T-helper 1 cell treated with Interleukin-12 subunit alpha and Interleukin-12 subunit beta and Interleukin-4 antibody, amounts not matched to agents 30 μg/mL and 1 μg/mL, for 36 hours (primary cell): ENCODE measurements at regions not wholly inside any gene's neighbourhood (a gene's known extent, or its start where the extent isn't known, plus 50 kb on each side); places are given as distances from the start of the nearest gene placed in this dataset.

Experiments
- H3K27ac Mint-ChIP-seq: one replicate; pipeline ENCODE4 v1.8.0; 2021; ENCODE audit warnings: mild to moderate bottlenecking, mixed read lengths
- H3K27me3 Mint-ChIP-seq: one replicate; pipeline ENCODE4 v1.8.0; 2021; ENCODE audit warnings: low read depth, mixed read lengths
- H3K36me3 Mint-ChIP-seq: one replicate; pipeline ENCODE4 v1.8.0; 2021; ENCODE audit warnings: low read depth, mixed read lengths
- H3K4me1 Mint-ChIP-seq: one replicate; pipeline ENCODE4 v1.8.0; 2021; ENCODE audit warnings: low read depth, mixed read lengths
- H3K4me3 Mint-ChIP-seq: one replicate; pipeline ENCODE4 v1.8.0; 2021; ENCODE audit warnings: mild to moderate bottlenecking, moderate library complexity, mixed read lengths
- H3K9me3 Mint-ChIP-seq: one replicate; pipeline ENCODE4 v1.8.0; 2021; ENCODE audit warnings: mixed read lengths

GRCh38 chr6:40268166-40268565 lies 319.0 kb downstream of the LRFN2 start:
- peaks cover 5% of the 10 kb centered on the region for H3K27me3 Mint-ChIP-seq
- no peaks in the 10 kb centered on the region for H3K9me3 Mint-ChIP-seq
- no peaks in the 10 kb centered on the region for H3K36me3 Mint-ChIP-seq
- H3K4me1 Mint-ChIP-seq: no peaks in the 10 kb centered on the region
- H3K4me3 Mint-ChIP-seq: no peak overlapping the region
- no peak overlapping the region for H3K27ac Mint-ChIP-seq

GRCh38 chr6:40265615-40266014 lies 321.5 kb downstream of the LRFN2 start:
- H3K4me1 Mint-ChIP-seq: no peaks in the 10 kb centered on the region
- H3K4me3 Mint-ChIP-seq: no peak overlapping the region
- no peak overlapping the region for H3K27ac Mint-ChIP-seq
- peaks cover 5% of the 10 kb centered on the region for H3K27me3 Mint-ChIP-seq
- no peaks in the 10 kb centered on the region for H3K36me3 Mint-ChIP-seq
- no peaks in the 10 kb centered on the region for H3K9me3 Mint-ChIP-seq

DNA sequence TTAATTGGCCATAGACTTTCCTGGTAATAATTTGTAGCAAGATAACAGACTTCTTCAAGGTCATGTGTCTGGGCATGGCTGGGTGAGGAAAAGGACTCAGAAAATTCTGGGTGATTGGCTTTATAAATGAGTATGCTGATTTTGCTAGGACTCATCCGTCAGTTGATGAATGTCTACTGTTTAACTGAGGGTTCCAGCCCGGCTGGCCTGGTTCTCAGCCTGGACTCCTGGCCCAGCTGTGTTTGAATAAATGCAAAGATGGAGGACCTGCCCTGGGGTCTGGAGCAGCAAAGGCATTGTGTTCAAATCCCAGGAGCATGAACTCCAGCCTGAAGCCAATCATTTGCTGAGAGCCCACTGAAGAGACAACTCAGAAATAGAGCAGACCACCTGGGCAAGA lies 323.2 kb downstream of the LRFN2 start:
- peaks cover 5% of the 10 kb centered on the region for H3K27me3 Mint-ChIP-seq
- H3K4me3 Mint-ChIP-seq: no peak overlapping the region
- no peak overlapping the region for H3K27ac Mint-ChIP-seq
- H3K4me1 Mint-ChIP-seq: no peaks in the 10 kb centered on the region
- H3K36me3 Mint-ChIP-seq: no peaks in the 10 kb centered on the region
- H3K9me3 Mint-ChIP-seq: no peaks in the 10 kb centered on the region

DNA sequence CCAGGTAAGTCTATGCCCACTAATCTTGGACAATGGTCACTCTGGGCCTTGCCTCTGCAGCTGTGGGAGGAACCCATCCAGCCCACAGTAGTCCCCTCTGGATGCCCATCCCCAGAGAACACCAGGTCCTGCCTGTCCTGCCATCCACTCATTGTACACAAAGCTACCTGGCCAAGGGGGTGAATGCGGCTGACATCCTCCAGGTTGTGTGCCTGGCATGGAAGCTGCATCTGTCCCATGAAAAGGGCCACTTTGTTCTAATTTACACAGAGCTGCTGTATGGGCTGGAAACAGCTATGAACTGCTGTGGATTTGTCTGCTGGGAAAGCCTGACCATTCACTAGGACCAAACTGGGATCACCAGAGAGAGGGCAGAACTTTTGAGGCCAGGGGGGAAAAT lies 324.8 kb downstream of the LRFN2 start:
- H3K9me3 Mint-ChIP-seq: no peaks in the 10 kb centered on the region
- H3K4me3 Mint-ChIP-seq: no peak overlapping the region
- no peaks in the 10 kb centered on the region for H3K36me3 Mint-ChIP-seq
- no peaks in the 10 kb centered on the region for H3K4me1 Mint-ChIP-seq
- H3K27ac Mint-ChIP-seq: no peak overlapping the region
- no peaks in the 10 kb centered on the region for H3K27me3 Mint-ChIP-seq

- H3K27ac Mint-ChIP-seq: no peak overlapping the region
- H3K27me3 Mint-ChIP-seq: peaks cover 9% of the 10 kb centered on the region
Observed at GRCh38 chr6:40258531-40258930, 324.3 kb upstream of the MOCS1 start.

GRCh38 chr6:40256831-40257230 lies 322.6 kb upstream of the MOCS1 start:
- no peak overlapping the region for H3K27ac Mint-ChIP-seq
- H3K36me3 Mint-ChIP-seq: no peaks in the 10 kb centered on the region
- H3K27me3 Mint-ChIP-seq: peaks cover 9% of the 10 kb centered on the region
- no peak overlapping the region for H3K4me3 Mint-ChIP-seq
- no peaks in the 10 kb centered on the region for H3K4me1 Mint-ChIP-seq
- H3K9me3 Mint-ChIP-seq: no peaks in the 10 kb centered on the region

More at GRCh38 chr6:40258531-40258930, 324.3 kb upstream of the MOCS1 start:
- H3K4me3 Mint-ChIP-seq: no peak overlapping the region
- H3K4me1 Mint-ChIP-seq: no peaks in the 10 kb centered on the region
- no peaks in the 10 kb centered on the region for H3K9me3 Mint-ChIP-seq
- H3K36me3 Mint-ChIP-seq: no peaks in the 10 kb centered on the region

DNA sequence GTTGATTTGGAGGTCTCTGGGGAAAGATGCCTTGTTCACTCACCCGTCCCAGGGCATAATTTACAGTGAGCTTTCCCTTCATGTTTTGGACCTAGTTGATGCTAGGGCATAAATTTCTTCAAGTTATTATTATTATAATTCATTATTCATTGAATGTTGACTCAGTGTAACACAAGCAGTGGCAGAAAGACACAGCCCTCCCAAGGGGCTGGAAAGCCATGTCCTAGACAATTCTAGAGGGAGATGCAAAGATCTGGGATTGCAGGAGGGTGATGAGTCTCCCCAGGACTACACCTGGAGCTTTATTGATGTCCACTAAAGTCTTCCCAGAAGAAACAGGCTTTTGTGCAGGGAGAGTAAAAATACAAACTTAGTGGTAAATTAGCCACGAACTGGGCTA lies 322.0 kb upstream of the MOCS1 start:
- no peaks in the 10 kb centered on the region for H3K9me3 Mint-ChIP-seq
- H3K4me3 Mint-ChIP-seq: no peak overlapping the region
- H3K27ac Mint-ChIP-seq: no peak overlapping the region
- no peaks in the 10 kb centered on the region for H3K4me1 Mint-ChIP-seq
- peaks cover 9% of the 10 kb centered on the region for H3K27me3 Mint-ChIP-seq
- no peaks in the 10 kb centered on the region for H3K36me3 Mint-ChIP-seq

DNA sequence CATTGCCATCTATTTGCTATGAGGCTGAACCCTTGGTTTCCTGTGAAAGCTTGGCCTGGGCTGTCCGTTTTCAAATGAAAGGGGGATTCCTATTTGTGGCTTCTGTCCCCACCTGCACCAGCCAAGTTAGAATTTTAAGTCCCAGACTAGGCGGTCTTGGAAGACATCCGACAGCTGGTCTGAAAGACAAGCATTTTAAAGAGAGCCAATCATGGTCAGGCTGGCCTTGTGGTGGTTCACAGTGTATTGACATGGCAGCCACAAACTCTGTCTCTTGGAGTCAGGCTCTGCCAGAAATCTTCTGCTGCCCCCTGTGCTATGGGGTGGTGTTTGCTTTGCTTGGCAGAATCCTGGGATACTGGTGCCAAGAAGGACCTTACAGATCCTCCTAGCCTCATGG lies 319.2 kb upstream of the MOCS1 start:
- Mint-ChIP-seq H3K36me3 (no peaks in the 10 kb centered on the region), H3K27me3 (peaks cover 13% of the 10 kb centered on the region), H3K9me3 (no peaks in the 10 kb centered on the region), H3K4me3 (no peak overlapping the region), H3K4me1 (no peaks in the 10 kb centered on the region), H3K27ac (no peak overlapping the region)

- H3K27ac Mint-ChIP-seq: no peak overlapping the region
- H3K4me1 Mint-ChIP-seq: no peaks in the 10 kb centered on the region
- H3K4me3 Mint-ChIP-seq: no peak overlapping the region
- no peaks in the 10 kb centered on the region for H3K36me3 Mint-ChIP-seq
- H3K9me3 Mint-ChIP-seq: no peaks in the 10 kb centered on the region
- H3K27me3 Mint-ChIP-seq: peaks cover 13% of the 10 kb centered on the region
Observed at GRCh38 chr6:40252531-40253258, 318.4 kb upstream of the MOCS1 start.

DNA sequence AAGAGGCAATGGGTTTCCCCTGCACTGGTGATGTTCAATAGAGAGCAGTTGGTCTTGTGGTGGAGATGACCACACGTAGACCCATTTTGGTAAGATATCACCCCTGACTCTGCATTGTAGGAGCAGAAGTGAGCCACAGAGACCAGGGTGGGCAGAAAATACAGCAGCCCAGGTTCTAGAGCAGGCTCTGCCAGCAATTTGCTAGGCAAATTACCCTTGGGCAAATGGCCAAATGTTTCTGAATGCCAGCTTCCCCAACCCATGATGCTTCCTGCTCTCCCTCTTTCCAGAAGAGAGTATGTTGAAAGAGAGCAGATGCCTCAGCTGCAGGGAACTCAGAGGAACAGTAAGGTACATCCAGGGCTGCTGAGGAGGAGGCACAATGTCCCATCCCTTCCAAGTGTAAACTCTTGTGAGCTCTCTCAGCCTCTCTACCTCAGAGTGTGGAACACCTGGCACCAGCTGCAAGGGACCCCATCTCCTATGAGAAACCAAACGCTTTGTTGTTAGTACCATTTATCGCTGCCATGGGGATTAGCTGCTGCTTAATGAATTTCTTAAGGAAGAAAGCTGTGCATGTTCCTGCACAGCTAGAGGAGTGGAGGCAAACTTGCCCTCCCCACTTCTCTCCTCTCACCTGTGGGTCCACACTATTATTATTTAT lies 317.5 kb upstream of the MOCS1 start:
- Mint-ChIP-seq H3K4me3 (no peak overlapping the region), H3K27me3 (peaks cover 13% of the 10 kb centered on the region), H3K27ac (no peak overlapping the region), H3K9me3 (no peaks in the 10 kb centered on the region), H3K4me1 (no peaks in the 10 kb centered on the region), H3K36me3 (no peaks in the 10 kb centered on the region)

- H3K27ac Mint-ChIP-seq: no peak overlapping the region
- H3K4me1 Mint-ChIP-seq: no peaks in the 10 kb centered on the region
- no peak overlapping the region for H3K4me3 Mint-ChIP-seq
- H3K27me3 Mint-ChIP-seq: peaks cover 5% of the 10 kb centered on the region
- H3K9me3 Mint-ChIP-seq: no peaks in the 10 kb centered on the region
- no peaks in the 10 kb centered on the region for H3K36me3 Mint-ChIP-seq
Observed at GRCh38 chr6:40249935-40250334, 315.7 kb upstream of the MOCS1 start.

GRCh38 chr6:40247516-40248115 lies 313.4 kb upstream of the MOCS1 start:
- Mint-ChIP-seq H3K27me3 (peaks cover 4% of the 10 kb centered on the region), H3K36me3 (no peaks in the 10 kb centered on the region), H3K9me3 (no peaks in the 10 kb centered on the region), H3K27ac (no peak overlapping the region), H3K4me1 (no peaks in the 10 kb centered on the region), H3K4me3 (no peak overlapping the region)

- Mint-ChIP-seq H3K9me3 (no peaks in the 10 kb centered on the region), H3K27me3 (no peaks in the 10 kb centered on the region), H3K36me3 (no peaks in the 10 kb centered on the region), H3K27ac (no peak overlapping the region), H3K4me3 (no peak overlapping the region), H3K4me1 (no peaks in the 10 kb centered on the region)
Observed at GRCh38 chr6:40244699-40245098, 310.4 kb upstream of the MOCS1 start.

- no peak overlapping the region for H3K27ac Mint-ChIP-seq
- peaks cover 6% of the 10 kb centered on the region for H3K27me3 Mint-ChIP-seq
- H3K36me3 Mint-ChIP-seq: no peaks in the 10 kb centered on the region
- H3K9me3 Mint-ChIP-seq: peaks cover 4% of the 10 kb centered on the region
- H3K4me1 Mint-ChIP-seq: no peaks in the 10 kb centered on the region
- H3K4me3 Mint-ChIP-seq: no peak overlapping the region
Observed at GRCh38 chr6:40232698-40233097, 298.4 kb upstream of the MOCS1 start.

GRCh38 chr6:40227735-40228134 lies 293.5 kb upstream of the MOCS1 start:
- no peaks in the 10 kb centered on the region for H3K4me1 Mint-ChIP-seq

More at GRCh38 chr6:40227735-40228134, 293.5 kb upstream of the MOCS1 start:
- Mint-ChIP-seq H3K36me3 (no peaks in the 10 kb centered on the region), H3K9me3 (peaks cover 6% of the 10 kb centered on the region), H3K27me3 (peaks cover 12% of the 10 kb centered on the region), H3K4me3 (no peak overlapping the region), H3K27ac (no peak overlapping the region)
